ENCODE measurements at regions not wholly inside any gene's neighbourhood (a gene's known extent, or its start where the extent isn't known, plus 50 kb on each side); places are given as distances from the start of the nearest gene placed in this dataset.

- Histone ChIP-seq H3K27me3 (ENCODE audit: control insufficient read depth, insufficient read depth, low read length) (no peaks in the 10 kb centered on the region), H3K9me3 (ENCODE audit: control insufficient read depth, insufficient read depth, low read length) (no peaks in the 10 kb centered on the region), H3K27ac (ENCODE audit: low read depth, low read length) (no peak overlapping the region), H3K4me3 (ENCODE audit: low read depth, low read length) (no peak overlapping the region)
- TF ChIP-seq CTCF (IDR thresholded peaks at IDR 0.05; ENCODE audit: low read depth, low read length) = no peak
- POLR2A ChIA-PET = no interaction called here
- no peak for DNase-seq (ENCODE audit: low read depth, low spot score)
- CTCF ChIA-PET = no interaction called here
Observed at GRCh38 chr17:14553847-14554246, 253.0 kb downstream of the HS3ST3B1 start.

GRCh38 chr17:14552306-14552705, 251.4 kb downstream of the HS3ST3B1 start:
- POLR2A ChIA-PET = no interaction called here
- TF ChIP-seq CTCF (IDR thresholded peaks at IDR 0.05; ENCODE audit: low read depth, low read length) = no peak
- CTCF ChIA-PET = no interaction called here
- Histone ChIP-seq H3K9me3 (ENCODE audit: control insufficient read depth, insufficient read depth, low read length) (no peaks in the 10 kb centered on the region), H3K27ac (ENCODE audit: low read depth, low read length) (no peak overlapping the region), H3K27me3 (ENCODE audit: control insufficient read depth, insufficient read depth, low read length) (no peaks in the 10 kb centered on the region), H3K4me3 (ENCODE audit: low read depth, low read length) (no peak overlapping the region)
- DNase-seq (ENCODE audit: low read depth, low spot score) = no peak

- TF ChIP-seq CTCF (IDR thresholded peaks at IDR 0.05; ENCODE audit: low read depth, low read length) = no peak
- CTCF ChIA-PET = no interaction called here
- Histone ChIP-seq H3K27ac (ENCODE audit: low read depth, low read length) (no peak overlapping the region), H3K9me3 (ENCODE audit: control insufficient read depth, insufficient read depth, low read length) (no peaks in the 10 kb centered on the region), H3K27me3 (ENCODE audit: control insufficient read depth, insufficient read depth, low read length) (no peaks in the 10 kb centered on the region), H3K4me3 (ENCODE audit: low read depth, low read length) (no peak overlapping the region)
- POLR2A ChIA-PET = no interaction called here
- no peak for DNase-seq (ENCODE audit: low read depth, low spot score)
Observed at GRCh38 chr17:14547556-14547955, 246.7 kb downstream of the HS3ST3B1 start.

- Histone ChIP-seq H3K27me3 (ENCODE audit: control insufficient read depth, insufficient read depth, low read length) (no peaks in the 10 kb centered on the region), H3K4me3 (ENCODE audit: low read depth, low read length) (no peak overlapping the region), H3K27ac (ENCODE audit: low read depth, low read length) (no peak overlapping the region), H3K9me3 (ENCODE audit: control insufficient read depth, insufficient read depth, low read length) (no peaks in the 10 kb centered on the region)
- ChIA-PET CTCF (no interaction called here), POLR2A (no interaction called here)
- no peak for TF ChIP-seq CTCF (IDR thresholded peaks at IDR 0.05; ENCODE audit: low read depth, low read length)
- DNase-seq (ENCODE audit: low read depth, low spot score) = no peak
Observed at GRCh38 chr17:14547016-14547415, 246.1 kb downstream of the HS3ST3B1 start.

GRCh38 chr17:14545156-14545906, 244.4 kb downstream of the HS3ST3B1 start:
- POLR2A ChIA-PET = no interaction called here
- H3K27me3 ChIP-seq (ENCODE audit: control insufficient read depth, insufficient read depth, low read length) = no peaks in the 10 kb centered on the region
- no peaks in the 10 kb centered on the region for H3K9me3 ChIP-seq (ENCODE audit: control insufficient read depth, insufficient read depth, low read length)
- TF ChIP-seq CTCF (IDR thresholded peaks at IDR 0.05; ENCODE audit: low read depth, low read length) = no peak
- no peak for DNase-seq (ENCODE audit: low read depth, low spot score)
- no peak overlapping the region for H3K27ac ChIP-seq (ENCODE audit: low read depth, low read length)
- H3K4me3 ChIP-seq (ENCODE audit: low read depth, low read length) = no peak overlapping the region
- CTCF ChIA-PET = interaction anchor here (0.6 kb wide), 1 partner anchor 267 kb away, joined by 3 read pairs; no protein-coding TSS in a partner anchor
